UCSD-AML1 (cell line): ENCODE measurements at regions not wholly inside any gene's neighbourhood (a gene's known extent, or its start where the extent isn't known, plus 50 kb on each side); places are given as distances from the start of the nearest gene placed in this dataset.

Experiments
- DNase-seq: peaks from one replicate; lab custom pipeline; 2025; ENCODE audit not compliant: unreplicated experiment; lab: John Stamatoyannopoulos, UW

DNA sequence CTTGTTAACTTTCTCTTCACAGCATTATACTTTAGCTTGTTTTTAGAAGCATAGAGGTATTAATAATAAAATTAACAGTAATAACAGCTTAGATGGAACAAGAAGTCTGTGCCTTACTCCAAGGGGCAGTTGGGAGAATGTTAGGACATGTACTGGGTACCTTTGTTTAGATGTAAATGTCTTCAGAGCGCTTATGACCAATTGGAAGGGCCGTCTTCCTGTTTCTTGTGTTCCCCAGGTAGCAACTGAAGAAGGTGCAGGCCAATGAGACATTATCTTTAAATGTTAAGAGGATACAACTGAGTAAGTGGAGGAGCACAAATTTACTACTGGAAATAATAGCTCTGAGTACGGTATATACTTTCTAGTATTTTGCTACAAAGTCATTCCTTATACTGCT, 180.9 kb upstream of the SYT1 start:
- no peak for DNase-seq

GRCh38 chr12:78684419-78684818, 180.2 kb upstream of the SYT1 start:
- no peak for DNase-seq

GRCh38 chr12:78695749-78696148, 168.8 kb upstream of the SYT1 start:
- DNase-seq, result no peak

- DNase-seq, result no peak
These were observed 168.3 kb upstream of the SYT1 start for GRCh38 chr12:78696267-78696666.

GRCh38 chr12:78697817-78698415, 166.7 kb upstream of the SYT1 start:
- DNase-seq, result no peak

DNA sequence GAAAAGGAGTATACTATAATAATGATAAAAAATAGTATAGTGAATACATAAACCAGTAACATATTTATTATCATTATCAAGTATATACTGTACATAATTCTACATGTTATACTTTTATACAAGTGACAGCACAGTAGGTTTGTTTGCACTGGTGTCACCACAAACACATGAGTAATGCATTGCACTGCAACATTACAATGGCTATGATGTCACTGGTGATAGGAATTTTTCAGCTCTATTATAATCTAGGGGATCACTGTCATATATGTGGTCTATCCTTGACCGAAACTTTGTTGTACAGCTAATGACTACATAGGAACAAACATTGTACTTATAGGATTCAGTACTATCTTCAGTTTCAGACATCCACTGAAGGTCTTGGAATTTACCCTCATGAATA, 165.8 kb upstream of the SYT1 start:
- DNase-seq, result no peak

DNA sequence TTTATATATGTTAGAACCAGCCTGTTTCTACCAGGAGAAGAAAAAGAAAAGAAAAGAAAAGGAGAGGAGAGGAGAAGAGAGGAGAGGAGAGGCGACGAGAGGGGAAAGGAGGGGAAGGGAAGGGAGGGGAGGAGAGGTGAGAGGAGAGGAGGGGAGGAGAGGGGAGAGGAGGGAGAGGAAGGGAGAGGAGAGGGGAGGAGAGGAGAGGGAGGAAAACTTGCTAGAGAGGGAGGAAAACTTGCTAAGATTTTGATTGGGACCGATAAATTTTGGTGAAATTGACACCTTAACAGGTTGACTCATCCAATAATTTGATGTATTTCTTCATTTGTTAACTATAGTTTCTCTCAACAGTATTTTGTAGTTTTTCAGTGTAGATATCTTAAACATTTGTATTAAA, 164.0 kb upstream of the SYT1 start:
- DNase-seq, result no peak

GRCh38 chr12:78703820-78704525, 160.6 kb upstream of the SYT1 start:
- DNase-seq, result no peak

- DNase-seq, result no peak
These were observed 152.6 kb upstream of the SYT1 start for GRCh38 chr12:78711954-78712353.

GRCh38 chr12:78712834-78713481, 151.6 kb upstream of the SYT1 start:
- no peak for DNase-seq

DNA sequence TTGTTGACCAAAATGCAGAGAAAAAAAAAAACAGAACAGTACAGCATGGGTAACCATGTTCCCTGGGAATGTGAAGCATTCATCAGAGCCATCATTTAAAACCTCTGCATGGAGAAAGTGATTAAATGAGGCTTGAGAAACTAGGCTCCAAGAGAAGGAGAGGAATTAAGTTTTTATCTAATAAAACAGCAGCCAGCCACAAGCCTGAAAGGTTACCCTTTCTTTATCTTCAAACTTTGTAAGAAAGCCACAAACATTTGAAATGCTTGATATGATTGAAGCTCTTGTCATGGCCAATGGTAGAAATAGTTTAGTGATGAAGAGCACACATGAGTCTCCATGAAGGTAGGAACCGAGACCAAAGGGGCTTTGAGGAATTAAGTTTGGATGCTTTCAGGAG, 144.9 kb upstream of the SYT1 start:
- no peak for DNase-seq

- DNase-seq, result no peak
These were observed 142.7 kb upstream of the SYT1 start for GRCh38 chr12:78721906-78722305.

GRCh38 chr12:78725033-78725432, 139.5 kb upstream of the SYT1 start:
- DNase-seq, result no peak

DNA sequence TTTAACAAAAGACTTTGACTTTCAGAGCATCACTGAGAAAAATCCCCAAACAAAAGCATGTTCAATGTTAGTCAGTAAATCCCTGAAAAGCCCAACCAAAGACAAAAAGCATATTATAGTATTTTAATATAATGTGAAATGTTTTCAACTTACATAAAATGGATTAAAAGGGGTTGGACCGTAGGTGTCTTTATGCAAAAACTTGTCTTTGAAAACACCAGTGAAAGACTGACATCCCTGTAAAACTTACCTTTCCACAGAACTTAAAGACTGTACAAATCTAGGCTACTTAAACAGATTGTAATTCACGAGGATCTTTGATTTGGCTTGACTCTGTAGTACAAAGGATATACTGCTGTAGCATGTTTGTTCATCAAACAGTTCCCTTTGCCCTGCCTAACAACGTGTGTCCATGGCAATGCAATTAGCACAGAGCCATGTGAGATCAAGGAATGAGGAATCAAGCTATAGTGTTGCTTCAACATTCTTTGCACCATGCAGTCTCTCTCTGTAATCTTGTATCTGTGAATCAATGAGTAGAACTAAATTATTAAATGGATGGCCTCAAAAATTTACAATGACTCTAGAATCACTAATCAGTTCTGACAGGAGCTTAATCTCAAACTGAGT, 138.5 kb upstream of the SYT1 start:
- no peak for DNase-seq

GRCh38 chr12:78726854-78727253, 137.7 kb upstream of the SYT1 start:
- no peak for DNase-seq

DNA sequence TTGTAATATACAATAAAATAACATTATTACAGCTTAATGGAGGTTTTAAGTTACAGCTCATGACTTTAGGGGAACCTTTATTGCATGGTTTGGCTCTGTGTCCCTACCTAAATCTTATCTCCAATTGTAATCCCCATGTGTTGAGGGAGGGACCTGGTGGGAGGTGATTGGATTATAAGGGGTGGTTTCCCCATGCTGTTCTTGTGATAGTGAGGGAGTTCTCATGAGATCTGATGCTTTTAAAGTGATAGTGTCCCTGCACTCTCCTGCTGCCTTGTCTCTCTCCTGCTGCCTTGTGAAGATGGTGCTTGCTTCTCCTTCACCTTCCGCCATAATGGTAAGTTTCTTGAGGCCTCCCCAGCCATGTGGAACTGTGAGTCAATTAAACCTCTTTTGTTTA, 132.1 kb upstream of the SYT1 start:
- DNase-seq, result no peak

DNA sequence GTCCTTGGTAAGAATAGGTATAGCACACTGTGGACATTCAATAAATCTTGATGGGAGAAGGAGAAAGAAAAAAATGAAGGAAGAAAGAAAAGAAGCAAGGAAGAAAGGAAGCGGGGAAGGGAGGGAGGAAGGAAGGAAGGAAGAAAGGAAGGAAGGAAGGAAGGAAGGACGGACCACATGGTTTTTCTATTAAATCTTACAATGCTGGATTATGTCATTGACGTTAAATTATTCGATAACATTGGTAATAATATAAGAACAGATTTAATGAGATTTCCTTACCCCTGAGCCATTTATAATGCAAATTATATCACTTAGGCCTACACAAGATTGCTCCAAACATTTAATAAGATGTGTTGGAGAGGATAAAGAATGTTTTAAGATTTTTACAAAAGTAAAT, 124.9 kb upstream of the SYT1 start:
- DNase-seq, result no peak

GRCh38 chr12:78746001-78746400, 118.6 kb upstream of the SYT1 start:
- no peak for DNase-seq

DNA sequence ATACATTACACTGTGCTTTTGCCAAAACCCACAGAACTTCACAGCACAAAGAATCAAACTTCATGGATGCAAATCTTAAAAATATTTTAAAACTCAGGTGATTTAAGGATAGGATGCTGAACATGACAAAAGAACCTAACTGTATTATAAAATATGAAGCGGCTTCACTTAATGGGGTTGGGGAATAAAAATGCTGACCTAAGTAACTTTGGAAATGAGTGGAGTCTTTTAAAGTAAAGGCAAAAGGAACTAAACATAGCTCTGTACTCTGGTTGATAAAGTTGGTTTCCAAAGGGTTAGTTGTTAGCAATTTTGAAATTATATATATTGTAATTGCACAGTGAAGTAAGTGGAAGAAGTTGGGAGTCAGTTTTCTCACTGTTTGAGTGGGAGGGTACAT, 111.5 kb upstream of the SYT1 start:
- DNase-seq, result no peak

- DNase-seq, result no peak
These were observed 107.6 kb upstream of the SYT1 start for GRCh38 chr12:78756936-78757335.

GRCh38 chr12:78759367-78759766, 105.2 kb upstream of the SYT1 start:
- DNase-seq, result no peak

DNA sequence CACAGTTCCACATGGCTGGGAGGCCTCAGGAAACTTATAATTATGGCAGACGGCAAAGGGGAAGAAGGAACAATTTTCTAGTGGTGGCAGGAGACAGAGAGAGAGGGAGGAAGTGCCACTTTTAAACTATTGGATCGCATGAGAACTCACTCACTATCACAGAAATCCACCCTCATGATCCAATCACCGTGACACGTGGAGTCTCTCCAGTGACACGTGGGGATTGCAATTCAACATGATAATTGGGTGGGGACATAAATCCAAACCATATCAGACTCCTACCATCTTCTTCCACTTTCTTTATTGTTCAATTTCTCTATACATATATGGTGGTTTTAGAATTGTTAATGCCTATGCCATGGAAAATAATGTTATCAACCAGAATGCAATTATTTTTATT, 103.7 kb upstream of the SYT1 start:
- no peak for DNase-seq
